Mucosa of rectum (tissue), 2 donors: ENCODE measurements at regions not wholly inside any gene's neighbourhood (a gene's known extent, or its start where the extent isn't known, plus 50 kb on each side); places are given as distances from the start of the nearest gene placed in this dataset.

Experiments used
- H3K27ac ChIP-seq, 2 donors: one replicate each; pipeline ENCODE4 v1.7.0; 2013; ENCODE audit warnings: inconsistent platforms in 2 of 2, low read depth in 2 of 2, low read length in 2 of 2
- H3K27me3 ChIP-seq, 2 donors: one replicate each; pipeline ENCODE4 v1.7.0; 2013; ENCODE audit warnings: low read length in 2 of 2; ENCODE audit not compliant: control insufficient read depth in 2 of 2, insufficient read depth in 2 of 2
- H3K36me3 ChIP-seq, 2 donors: one replicate each; pipeline ENCODE4 v1.7.0; 2013; ENCODE audit warnings: low read length in 2 of 2; ENCODE audit not compliant: control insufficient read depth in 2 of 2, insufficient read depth in 2 of 2
- H3K4me1 ChIP-seq, 2 donors: one replicate each; pipeline ENCODE4 v1.7.0; 2013; ENCODE audit warnings: low read length in 2 of 2, mild to moderate bottlenecking in 1 of 2; ENCODE audit not compliant: control insufficient read depth in 2 of 2, insufficient read depth in 2 of 2
- H3K4me3 ChIP-seq, 2 donors: one replicate each; pipeline ENCODE4 v1.7.0; 2013; ENCODE audit warnings: low read length in 2 of 2
- H3K9ac ChIP-seq, 2 donors: one replicate each; pipeline ENCODE4 v1.7.0; 2013; ENCODE audit warnings: low read length in 2 of 2, low read depth in 1 of 2, mild to moderate bottlenecking in 1 of 2
- H3K9me3 ChIP-seq, 2 donors: one replicate each; pipeline ENCODE4 v1.7.0; 2013; ENCODE audit warnings: low read length in 2 of 2; ENCODE audit not compliant: control insufficient read depth in 2 of 2
- donor health status: healthy.
- donor health status: Normal muscosa, but diverticular disease.

DNA sequence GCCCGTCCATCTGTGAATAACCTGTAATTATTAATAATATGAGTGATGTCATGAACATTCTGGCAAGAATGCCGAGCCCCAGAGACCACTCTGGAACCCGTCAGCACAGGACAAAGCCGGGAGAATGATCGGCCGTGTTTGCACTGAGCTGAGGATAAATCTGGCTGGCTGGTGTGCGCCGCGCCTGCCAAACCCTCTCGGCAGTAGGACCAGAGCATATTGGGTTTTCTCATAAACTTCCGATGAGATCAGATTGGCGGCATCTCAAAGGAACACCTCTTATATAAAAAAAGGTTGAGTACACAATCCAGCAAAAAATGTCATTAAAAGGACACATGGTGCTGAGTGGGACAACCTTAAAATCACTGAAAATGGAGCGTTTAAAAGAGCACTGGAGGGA lies 296.0 kb upstream of the MKI67 start:
- H3K27ac ChIP-seq: no peak overlapping the region
- H3K9me3 ChIP-seq: no peaks in the 10 kb centered on the region
- H3K27me3 ChIP-seq: no peaks in the 10 kb centered on the region
- no peak overlapping the region for H3K4me3 ChIP-seq
- H3K36me3 ChIP-seq: no peaks in the 10 kb centered on the region
- no peaks in the 10 kb centered on the region for H3K4me1 ChIP-seq
- H3K9ac ChIP-seq: no peak overlapping the region

DNA sequence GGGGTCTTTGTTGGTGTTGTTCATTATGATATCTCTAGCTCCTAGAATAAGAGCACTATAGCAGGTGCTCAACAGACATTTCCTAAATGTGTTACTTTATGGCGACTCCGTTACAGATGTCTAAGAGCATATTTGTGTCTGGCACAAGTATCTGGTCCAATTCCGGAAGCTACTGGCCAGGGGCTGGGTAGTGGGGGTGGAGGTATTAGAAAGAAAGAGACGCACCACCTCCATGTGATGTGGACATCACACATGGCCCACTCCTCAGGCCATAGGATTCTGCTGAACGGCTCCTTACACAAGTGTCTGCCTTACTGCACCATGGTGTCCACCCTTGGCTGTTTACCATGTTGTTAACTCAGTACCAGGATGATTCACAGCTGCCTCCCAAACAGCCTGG lies 296.8 kb upstream of the MKI67 start:
- H3K4me1 ChIP-seq: no peaks in the 10 kb centered on the region
- no peak overlapping the region for H3K27ac ChIP-seq
- no peak overlapping the region for H3K4me3 ChIP-seq
- H3K9me3 ChIP-seq: no peaks in the 10 kb centered on the region
- no peaks in the 10 kb centered on the region for H3K36me3 ChIP-seq
- no peaks in the 10 kb centered on the region for H3K27me3 ChIP-seq
- no peak overlapping the region for H3K9ac ChIP-seq

DNA sequence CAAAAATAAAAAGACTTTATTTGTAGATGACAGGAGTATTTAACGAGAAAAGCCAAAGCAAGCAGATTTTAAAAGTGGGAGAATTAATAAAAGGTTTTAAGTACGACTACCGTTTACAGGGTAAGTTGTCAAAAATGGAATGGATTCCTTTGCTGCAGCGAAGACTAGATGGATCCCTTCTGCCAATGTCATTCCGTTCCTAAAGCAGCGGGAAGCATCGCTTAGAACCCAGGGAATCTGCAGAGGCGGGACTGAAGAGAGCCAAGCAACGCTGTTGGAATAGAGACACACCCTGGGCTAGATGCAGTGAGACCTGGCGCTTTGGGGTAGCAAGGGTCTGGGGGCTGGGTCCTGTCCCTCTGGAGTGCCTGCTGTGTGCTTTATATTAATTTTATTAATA lies 303.1 kb upstream of the MKI67 start:
- Histone ChIP-seq H3K27me3 (no peaks in the 10 kb centered on the region), H3K9me3 (no peaks in the 10 kb centered on the region), H3K4me1 (no peaks in the 10 kb centered on the region), H3K36me3 (no peaks in the 10 kb centered on the region), H3K9ac (no peak overlapping the region), H3K4me3 (no peak overlapping the region), H3K27ac (no peak overlapping the region)

DNA sequence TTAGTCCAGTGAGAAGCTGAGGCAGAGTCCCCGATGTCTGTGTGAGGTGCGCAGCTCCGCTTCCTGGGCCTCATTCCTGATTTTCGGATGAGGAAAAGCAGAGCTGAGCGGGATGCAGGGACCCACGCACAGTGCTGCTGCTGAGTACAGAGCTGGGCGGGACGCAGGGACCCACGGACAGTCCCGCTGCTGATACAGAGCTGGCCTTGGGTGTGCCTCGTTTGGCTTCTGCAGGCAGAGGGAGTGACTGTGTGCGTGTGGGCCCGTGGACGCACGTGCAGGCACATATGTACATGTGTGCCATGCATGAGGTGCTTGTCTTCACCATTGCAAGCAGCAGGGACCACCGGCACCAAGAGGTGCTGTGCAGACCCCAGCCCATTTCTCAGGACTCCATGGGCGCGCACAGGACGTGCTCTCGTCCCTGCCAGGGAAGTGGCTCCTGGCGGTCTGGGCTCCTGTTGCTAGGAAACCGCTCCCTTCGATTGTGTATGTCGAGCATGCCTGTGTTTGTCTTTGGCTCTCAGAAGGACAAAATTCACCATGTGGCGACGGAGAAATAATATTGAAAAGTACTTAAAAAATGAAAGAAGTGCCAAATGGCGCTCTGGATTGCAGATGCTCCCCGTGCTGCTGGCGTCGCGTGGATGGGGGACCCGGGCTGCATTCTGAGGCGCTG lies 303.8 kb upstream of the MKI67 start:
- H3K4me3 ChIP-seq: no peak overlapping the region
- no peak overlapping the region for H3K9ac ChIP-seq
- no peaks in the 10 kb centered on the region for H3K36me3 ChIP-seq
- no peaks in the 10 kb centered on the region for H3K9me3 ChIP-seq
- no peaks in the 10 kb centered on the region for H3K27me3 ChIP-seq
- H3K4me1 ChIP-seq: no peaks in the 10 kb centered on the region
- no peak overlapping the region for H3K27ac ChIP-seq

DNA sequence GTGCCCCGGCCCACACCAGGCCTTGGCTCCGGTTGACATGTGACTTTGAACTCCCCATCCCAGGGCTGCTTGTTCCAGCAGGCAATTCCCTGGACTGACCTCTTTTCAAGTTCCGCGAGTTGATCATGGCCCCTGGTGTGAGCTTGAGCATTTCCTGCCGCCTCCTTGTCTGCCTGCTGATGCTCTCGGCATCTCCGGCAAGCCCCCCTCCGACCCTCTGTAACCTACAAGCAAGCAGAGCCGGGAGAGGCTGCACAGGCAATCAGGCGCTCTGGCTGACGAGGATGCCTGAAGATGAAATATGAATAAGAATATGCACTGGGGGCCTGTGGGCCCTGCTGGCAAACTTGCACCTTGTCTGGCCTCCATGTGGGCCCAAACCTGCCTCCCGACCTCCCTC lies 304.9 kb upstream of the MKI67 start:
- no peaks in the 10 kb centered on the region for H3K27me3 ChIP-seq
- H3K27ac ChIP-seq: no peak overlapping the region
- H3K36me3 ChIP-seq: no peaks in the 10 kb centered on the region
- no peaks in the 10 kb centered on the region for H3K9me3 ChIP-seq
- no peak overlapping the region for H3K4me3 ChIP-seq
- no peaks in the 10 kb centered on the region for H3K4me1 ChIP-seq
- H3K9ac ChIP-seq: no peak overlapping the region

DNA sequence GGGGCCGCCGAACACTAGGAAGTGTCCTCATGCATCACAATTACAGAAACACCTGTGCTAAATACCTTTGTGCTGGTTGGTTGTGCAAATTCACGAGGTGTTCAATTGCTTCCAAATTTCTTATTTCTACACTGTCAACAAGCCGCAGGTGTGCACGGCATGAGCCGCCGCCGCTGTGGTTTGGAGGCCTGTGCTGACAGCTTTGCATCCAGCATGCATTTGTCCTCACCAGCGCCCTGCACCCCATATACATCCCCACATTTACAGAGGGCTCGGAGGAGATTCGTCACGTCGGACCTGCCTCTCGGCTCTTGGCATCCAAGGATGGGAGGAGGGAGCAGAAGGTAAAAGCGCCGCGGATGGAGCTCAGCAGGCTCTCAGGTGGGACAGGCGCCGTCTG lies 305.3 kb upstream of the MKI67 start:
- no peaks in the 10 kb centered on the region for H3K36me3 ChIP-seq
- no peaks in the 10 kb centered on the region for H3K4me1 ChIP-seq
- no peaks in the 10 kb centered on the region for H3K27me3 ChIP-seq
- H3K9me3 ChIP-seq: no peaks in the 10 kb centered on the region
- no peak overlapping the region for H3K4me3 ChIP-seq
- H3K27ac ChIP-seq: no peak overlapping the region
- H3K9ac ChIP-seq: no peak overlapping the region

DNA sequence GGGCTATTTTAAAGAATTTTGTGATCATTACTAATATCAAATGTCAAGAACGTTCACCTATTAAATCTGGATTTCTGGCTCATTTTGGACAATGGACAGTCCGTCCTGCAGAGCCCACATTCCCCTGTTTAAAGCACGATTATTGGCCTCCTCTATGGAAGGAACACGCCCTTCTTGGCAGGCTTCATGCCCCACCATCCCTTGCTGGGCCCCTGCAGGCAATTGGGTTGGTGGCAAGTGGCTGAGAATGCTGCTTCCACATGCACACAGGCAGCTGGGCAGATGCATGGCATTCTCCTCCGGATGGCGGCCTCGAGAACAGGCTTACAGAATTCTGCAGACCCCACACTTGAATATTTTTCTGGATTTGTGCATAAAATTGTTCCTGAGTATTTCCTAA lies 305.8 kb upstream of the MKI67 start:
- Histone ChIP-seq H3K27me3 (no peaks in the 10 kb centered on the region), H3K4me1 (no peaks in the 10 kb centered on the region), H3K27ac (no peak overlapping the region), H3K9ac (no peak overlapping the region), H3K4me3 (no peak overlapping the region), H3K9me3 (no peaks in the 10 kb centered on the region), H3K36me3 (no peaks in the 10 kb centered on the region)

DNA sequence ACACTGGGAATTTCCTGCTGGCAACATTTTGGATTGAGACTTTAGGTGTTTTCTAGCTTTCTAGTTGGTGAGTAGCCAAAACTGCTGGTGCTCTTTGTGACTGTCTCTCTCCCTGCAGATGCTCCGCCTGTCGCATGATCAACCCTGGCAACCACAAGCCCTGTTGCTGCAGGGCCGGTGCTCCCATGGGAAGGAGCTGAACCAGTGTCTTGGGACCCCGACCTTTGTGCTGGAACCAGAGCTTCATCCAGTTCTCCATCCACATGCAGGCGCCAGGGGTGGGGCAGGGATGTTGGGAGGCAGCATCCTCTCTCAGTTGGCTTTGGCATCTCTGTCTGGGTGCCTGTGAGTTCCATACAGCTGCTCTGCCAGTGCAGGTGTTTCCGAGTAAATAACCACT lies 306.2 kb upstream of the MKI67 start:
- no peaks in the 10 kb centered on the region for H3K9me3 ChIP-seq
- H3K9ac ChIP-seq: no peak overlapping the region
- H3K4me3 ChIP-seq: no peak overlapping the region
- no peaks in the 10 kb centered on the region for H3K36me3 ChIP-seq
- no peaks in the 10 kb centered on the region for H3K27me3 ChIP-seq
- no peak overlapping the region for H3K27ac ChIP-seq
- no peaks in the 10 kb centered on the region for H3K4me1 ChIP-seq

DNA sequence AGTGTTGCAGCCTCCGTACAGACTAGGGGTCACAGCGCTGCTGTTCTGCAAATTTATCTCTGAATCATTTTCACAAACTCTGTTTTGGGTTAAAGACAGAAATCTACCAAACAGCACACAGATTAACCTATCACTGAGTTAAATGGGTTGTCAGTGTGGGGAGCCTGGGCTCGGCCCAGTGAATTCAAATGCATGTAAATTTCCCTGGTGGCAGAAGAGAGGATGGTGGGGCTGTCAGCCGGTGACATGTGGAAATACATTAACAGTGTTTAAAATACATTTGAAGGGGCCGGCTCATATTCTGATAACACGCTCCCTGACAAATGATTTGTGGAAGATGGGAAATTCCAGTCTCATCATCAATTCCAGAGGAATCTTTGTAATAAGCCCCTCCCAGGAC lies 309.6 kb upstream of the MKI67 start:
- Histone ChIP-seq H3K27me3 (no peaks in the 10 kb centered on the region), H3K36me3 (no peaks in the 10 kb centered on the region), H3K9ac (no peak overlapping the region), H3K9me3 (no peaks in the 10 kb centered on the region), H3K4me3 (no peak overlapping the region), H3K4me1 (no peaks in the 10 kb centered on the region), H3K27ac (no peak overlapping the region)

DNA sequence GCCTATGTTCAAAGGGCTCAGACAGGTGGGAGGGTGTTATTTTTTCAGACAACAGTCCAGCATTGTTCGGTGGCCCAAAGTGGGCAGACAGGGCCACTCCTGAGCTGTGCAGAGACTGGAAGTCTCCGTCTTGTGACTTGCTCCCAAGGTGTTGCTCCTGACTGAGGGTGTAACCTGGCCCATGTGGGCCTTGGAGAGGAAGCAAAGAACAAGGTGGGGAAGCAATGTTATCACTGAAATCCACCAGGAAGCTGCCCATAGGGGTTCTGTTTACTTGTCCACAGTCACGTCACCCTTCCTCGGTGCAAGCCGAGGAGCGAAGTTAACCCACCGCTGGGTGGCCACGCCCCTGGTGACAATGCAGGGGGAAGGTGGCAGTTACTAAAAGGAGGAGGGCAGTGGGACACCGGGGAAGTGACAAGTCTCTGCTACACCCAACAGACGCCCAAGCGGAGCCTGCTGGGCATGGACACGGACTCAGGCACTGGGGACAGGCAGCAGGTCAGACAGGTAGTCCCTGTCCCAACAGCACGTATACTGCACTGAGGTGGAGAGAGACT lies 311.6 kb upstream of the MKI67 start:
- Histone ChIP-seq H3K27me3 (no peaks in the 10 kb centered on the region), H3K27ac (no peak overlapping the region), H3K9me3 (no peaks in the 10 kb centered on the region), H3K36me3 (no peaks in the 10 kb centered on the region), H3K4me1 (no peaks in the 10 kb centered on the region), H3K4me3 (no peak overlapping the region), H3K9ac (no peak overlapping the region)
